HG02759 (cell line): ENCODE measurements at regions not wholly inside any gene's neighbourhood (a gene's known extent, or its start where the extent isn't known, plus 50 kb on each side); places are given as distances from the start of the nearest gene placed in this dataset.
"Not testable (repeated sequence)": the region's sequence is repeated elsewhere in the genome, so short reads cannot be mapped to it uniquely, and the experiment has no call there.

Experiments
- ATAC-seq: cut with Tn5 transposase; IDR thresholded peaks from one replicate; pipeline ENCODE4 v1.9.1; 2021; ENCODE audit warnings: mild to moderate bottlenecking, moderate library complexity; ENCODE audit not compliant: unreplicated experiment

- no peak for ATAC-seq
These were observed 667.2 kb downstream of the EPHA7 start for GRCh38 chr6:92752114-92752513.

- ATAC-seq, result no peak
These were observed 671.2 kb downstream of the EPHA7 start for GRCh38 chr6:92748131-92748530.

GRCh38 chr6:92737983-92738382 lies 681.4 kb downstream of the EPHA7 start:
- no peak for ATAC-seq

GRCh38 chr6:92723390-92723931 lies 695.9 kb downstream of the EPHA7 start:
- peak; percentile 84 for ATAC-seq

- ATAC-seq, result no peak
These were observed 699.6 kb downstream of the EPHA7 start for GRCh38 chr6:92719773-92720172.

GRCh38 chr6:92716638-92717037 lies 702.7 kb downstream of the EPHA7 start:
- ATAC-seq, result no peak

- ATAC-seq, result no peak
These were observed 703.4 kb downstream of the EPHA7 start for GRCh38 chr6:92715991-92716390.

- ATAC-seq, result no peak
These were observed 705.0 kb downstream of the EPHA7 start for GRCh38 chr6:92714346-92714745.

- peak; percentile 89 for ATAC-seq
These were observed 709.3 kb downstream of the EPHA7 start for GRCh38 chr6:92710048-92710447.

GRCh38 chr6:92708945-92709344 lies 710.4 kb downstream of the EPHA7 start:
- ATAC-seq, result no peak

- ATAC-seq, result no peak
These were observed 711.1 kb downstream of the EPHA7 start for GRCh38 chr6:92708270-92708669.

- ATAC-seq, result no peak
These were observed 712.4 kb downstream of the EPHA7 start for GRCh38 chr6:92706976-92707375.

GRCh38 chr6:92701425-92702096 lies 717.8 kb downstream of the EPHA7 start:
- ATAC-seq, result no peak

GRCh38 chr6:92700411-92700810 lies 718.9 kb downstream of the EPHA7 start:
- no peak for ATAC-seq

GRCh38 chr6:92690997-92691599 lies 728.3 kb downstream of the EPHA7 start:
- ATAC-seq, result no peak

GRCh38 chr6:92688342-92688741 lies 731.0 kb downstream of the EPHA7 start:
- ATAC-seq, result no peak

- no peak for ATAC-seq
These were observed 732.1 kb downstream of the EPHA7 start for GRCh38 chr6:92687278-92687677.

- ATAC-seq, result no peak
These were observed 735.0 kb downstream of the EPHA7 start for GRCh38 chr6:92684386-92684785.

- ATAC-seq, result no peak
These were observed 735.6 kb downstream of the EPHA7 start for GRCh38 chr6:92683748-92684147.

- no peak for ATAC-seq
These were observed 736.6 kb downstream of the EPHA7 start for GRCh38 chr6:92682516-92683398.

GRCh38 chr6:92681401-92681800 lies 738.0 kb downstream of the EPHA7 start:
- ATAC-seq, result no peak

GRCh38 chr6:92671462-92671861 lies 747.9 kb downstream of the EPHA7 start:
- not testable (repeated sequence) for ATAC-seq
